ENCODE measurements at regions not wholly inside any gene's neighbourhood (a gene's known extent, or its start where the extent isn't known, plus 50 kb on each side); places are given as distances from the start of the nearest gene placed in this dataset.

- Histone ChIP-seq H3K4me1 (ENCODE audit: control insufficient read depth in 4 of 4, insufficient read depth in 4 of 4, low read length in 3 of 4) (peaks cover 0 to 19% (median 11%) of the 10 kb centered on the region in 4 donors), H3K27me3 (ENCODE audit: control insufficient read depth in 4 of 4, insufficient read depth in 4 of 4, low read length in 3 of 4) (peaks cover 0 to 7% (median 1%) of the 10 kb centered on the region in 4 donors), H3K27ac (ENCODE audit: low read depth in 1 of 2, low read length in 2 of 2) (no peak overlapping the region), H3K36me3 (ENCODE audit: control insufficient read depth in 4 of 4, insufficient read depth in 3 of 4, low read depth in 1 of 4, low read length in 3 of 4) (no peaks in the 10 kb centered on the region), H3K9me3 (ENCODE audit: control insufficient read depth in 4 of 4, low read length in 3 of 4) (peaks cover 2 to 9% (median 6%) of the 10 kb centered on the region in 4 donors), H3K4me3 (ENCODE audit: low read depth in 1 of 3, low read length in 3 of 3) (no peak overlapping the region), H3K9ac (ENCODE audit: low read depth in 1 of 2, low read length in 2 of 2) (no peak overlapping the region)
- no peak for DNase-seq (ENCODE audit: low spot score)
- no peak for TF ChIP-seq RXRA (IDR thresholded peaks at IDR 0.05)
- TF ChIP-seq YY1 (IDR thresholded peaks at IDR 0.05), result no peak
- TF ChIP-seq EGR1 (IDR thresholded peaks at IDR 0.05; ENCODE audit: low read depth in 2 of 2), result no peak
- no peak for TF ChIP-seq ZBTB33 (IDR thresholded peaks at IDR 0.05)
- 21% methylated on average over 37 of the region's 37 CpGs for WGBS
Observed at GRCh38 chr1:147077936-147078605, 94.2 kb downstream of the PRKAB2 start.

GRCh38 chr1:147077523-147077922 is 94.7 kb downstream of the PRKAB2 start:
- no peak overlapping the region for H3K9ac ChIP-seq (ENCODE audit: low read depth in 1 of 2, low read length in 2 of 2)
- peaks cover 0 to 7% (median 1%) of the 10 kb centered on the region in 4 donors for H3K27me3 ChIP-seq (ENCODE audit: control insufficient read depth in 4 of 4, insufficient read depth in 4 of 4, low read length in 3 of 4)
- peaks cover 0 to 22% (median 15%) of the 10 kb centered on the region in 4 donors for H3K4me1 ChIP-seq (ENCODE audit: control insufficient read depth in 4 of 4, insufficient read depth in 4 of 4, low read length in 3 of 4)
- no peak for DNase-seq (ENCODE audit: low spot score)
- no peak for TF ChIP-seq HNF4G (IDR thresholded peaks at IDR 0.05)
- no peak for TF ChIP-seq HNF4A (conservative IDR thresholded peaks at IDR 0.05)
- no peak for TF ChIP-seq ZBTB33 (IDR thresholded peaks at IDR 0.05)
- no peak for TF ChIP-seq FOXA1 (IDR thresholded peaks at IDR 0.05)
- TF ChIP-seq JUND (IDR thresholded peaks at IDR 0.05), result no peak
- no peak for TF ChIP-seq GABPA (IDR thresholded peaks at IDR 0.05 in 1 of 2, conservative IDR thresholded peaks at IDR 0.05 in 1 of 2)
- no peak for TF ChIP-seq ATF3 (IDR thresholded peaks at IDR 0.05)
- WGBS, result 31% methylated on average over 20 of the region's 20 CpGs
- H3K27ac ChIP-seq (ENCODE audit: low read depth in 1 of 2, low read length in 2 of 2), result no peak overlapping the region
- peaks cover 2 to 9% (median 6%) of the 10 kb centered on the region in 4 donors for H3K9me3 ChIP-seq (ENCODE audit: control insufficient read depth in 4 of 4, low read length in 3 of 4)
- no peak overlapping the region for H3K4me3 ChIP-seq (ENCODE audit: low read depth in 1 of 3, low read length in 3 of 3)
- no peaks in the 10 kb centered on the region for H3K36me3 ChIP-seq (ENCODE audit: control insufficient read depth in 4 of 4, insufficient read depth in 3 of 4, low read depth in 1 of 4, low read length in 3 of 4)

GRCh38 chr1:147077081-147077480 is 95.2 kb downstream of the PRKAB2 start:
- TF ChIP-seq CTCF (IDR thresholded peaks at IDR 0.05; ENCODE audit: low read depth, low read length, missing input control), result no peak
- no peak for TF ChIP-seq FOXA1 (IDR thresholded peaks at IDR 0.05)
- no peak for TF ChIP-seq RAD21 (IDR thresholded peaks at IDR 0.05)
- TF ChIP-seq YY1 (IDR thresholded peaks at IDR 0.05), result no peak
- no peak for TF ChIP-seq HNF4G (IDR thresholded peaks at IDR 0.05)
- no peak for TF ChIP-seq TAF1 (conservative IDR thresholded peaks at IDR 0.05)
- TF ChIP-seq GABPA (IDR thresholded peaks at IDR 0.05 in 1 of 2, conservative IDR thresholded peaks at IDR 0.05 in 1 of 2), result no peak
- no peak for TF ChIP-seq ZBTB33 (IDR thresholded peaks at IDR 0.05)
- TF ChIP-seq RXRA (IDR thresholded peaks at IDR 0.05), result no peak
- no peak for TF ChIP-seq MAX (IDR thresholded peaks at IDR 0.05)
- no peak for TF ChIP-seq JUND (IDR thresholded peaks at IDR 0.05)
- Histone ChIP-seq H3K4me3 (ENCODE audit: low read depth in 1 of 3, low read length in 3 of 3) (no peak overlapping the region), H3K36me3 (ENCODE audit: control insufficient read depth in 4 of 4, insufficient read depth in 3 of 4, low read depth in 1 of 4, low read length in 3 of 4) (no peaks in the 10 kb centered on the region), H3K9me3 (ENCODE audit: control insufficient read depth in 4 of 4, low read length in 3 of 4) (peaks cover 2 to 9% (median 6%) of the 10 kb centered on the region in 4 donors), H3K27ac (ENCODE audit: low read depth in 1 of 2, low read length in 2 of 2) (no peak overlapping the region), H3K27me3 (ENCODE audit: control insufficient read depth in 4 of 4, insufficient read depth in 4 of 4, low read length in 3 of 4) (peaks cover 0 to 7% (median 1%) of the 10 kb centered on the region in 4 donors), H3K9ac (ENCODE audit: low read depth in 1 of 2, low read length in 2 of 2) (no peak overlapping the region), H3K4me1 (ENCODE audit: control insufficient read depth in 4 of 4, insufficient read depth in 4 of 4, low read length in 3 of 4) (peaks cover 0 to 25% (median 16%) of the 10 kb centered on the region in 4 donors)
- DNase-seq (ENCODE audit: low spot score), result no peak
- WGBS, result 50% methylated on average over 28 of the region's 28 CpGs
